H1 (cell line): ENCODE measurements at regions not wholly inside any gene's neighbourhood (a gene's known extent, or its start where the extent isn't known, plus 50 kb on each side); places are given as distances from the start of the nearest gene placed in this dataset.

Source experiments
- CTCF ChIA-PET: fragments of 300-600 bp; sonication (Branson Sonifier 250); formaldehyde crosslinking; loops from one replicate; lab custom pipeline; 2021; ENCODE audit not compliant: partially characterized antibody; lab: Charles Lee
- POLR2A ChIA-PET: fragments of 300-600 bp; sonication (Branson Sonifier 250); formaldehyde crosslinking; loops from one replicate; lab custom pipeline; 2021; ENCODE audit warnings: inconsistent platforms; ENCODE audit not compliant: partially characterized antibody; lab: Charles Lee
- DNase-seq, 2 experiments: peaks; one replicate each; pipeline versions ENCODE4 v3.0.0 to v3.0.0-alpha.2; 2010 to 2022; ENCODE audit warnings: low spot score in 2 of 2, low read depth in 1 of 2, mixed read lengths in 1 of 2
- FAIRE-seq: peaks from 2 replicates; lab custom pipeline; 2011; peaks lifted over from hg19 to GRCh38; lab: Jason Lieb, UNC
- H2AFZ ChIP-seq: 2 replicates; pipeline ENCODE4 v1.8.1; 2012; ENCODE audit warnings: low read length, inconsistent platforms
- H2AK5ac ChIP-seq: 2 replicates; pipeline ENCODE4 v1.6.1; 2013; ENCODE audit warnings: low read depth, low read length
- H2BK120ac ChIP-seq: replicated peaks from 2 replicates; pipeline ENCODE3; 2013; ENCODE audit warnings: low read depth, low read length, inconsistent platforms
- H2BK12ac ChIP-seq: 2 replicates; pipeline ENCODE4 v1.6.1; 2013; ENCODE audit warnings: low read depth, low read length
- H2BK15ac ChIP-seq: 2 replicates; pipeline ENCODE4 v1.6.1; 2013; ENCODE audit warnings: low read length
- H2BK20ac ChIP-seq: 2 replicates; pipeline ENCODE4 v1.6.1; 2013; ENCODE audit warnings: low read length
- H2BK5ac ChIP-seq: 2 replicates; pipeline ENCODE4 v1.6.1; 2013; ENCODE audit warnings: low read depth, low read length
- H3K14ac ChIP-seq: 2 replicates; pipeline ENCODE4 v1.6.1; 2013; ENCODE audit warnings: inconsistent platforms; ENCODE audit not compliant: insufficient read length
- H3K18ac ChIP-seq: 2 replicates; pipeline ENCODE4 v1.6.1; 2013; ENCODE audit warnings: low read length; ENCODE audit errors: extremely low read depth
- H3K23ac ChIP-seq: 2 replicates; pipeline ENCODE4 v1.6.1; 2013; ENCODE audit warnings: inconsistent platforms; ENCODE audit not compliant: insufficient read length
- H3K23me2 ChIP-seq: 2 replicates; pipeline ENCODE4 v1.6.1; 2013; ENCODE audit warnings: low read depth, low read length
- H3K27ac ChIP-seq: 2 replicates; pipeline ENCODE4 v1.6.1; 2011; ENCODE audit warnings: low read depth, low read length, inconsistent platforms
- H3K27me3 ChIP-seq, 4 experiments: replicated peaks in 1 of 4; 1 replicate in 1 of 4; 2 replicates in 3 of 4; pipeline versions ENCODE4 v1.6.1 to v1.8.1; 2011 to 2013; ENCODE audit warnings: low read length in 3 of 4, mild to moderate bottlenecking in 3 of 4, inconsistent platforms in 2 of 4, mixed read lengths in 2 of 4, moderate library complexity in 1 of 4; ENCODE audit not compliant: control insufficient read depth in 3 of 4, insufficient read depth in 3 of 4; ENCODE audit errors: extremely low read depth in 1 of 4
- H3K36me3 ChIP-seq, 4 experiments: 2 replicates each; pipeline versions ENCODE4 v1.6.1 to v1.8.1; 2011 to 2013; ENCODE audit warnings: mild to moderate bottlenecking in 4 of 4, low read length in 3 of 4, moderate library complexity in 2 of 4, control low read depth in 1 of 4, inconsistent platforms in 1 of 4; ENCODE audit not compliant: insufficient read depth in 4 of 4, control insufficient read depth in 2 of 4
- H3K4ac ChIP-seq: replicated peaks from 2 replicates; pipeline ENCODE3; 2013; ENCODE audit warnings: low read length, low read depth, mixed read lengths, inconsistent platforms; ENCODE audit not compliant: insufficient read length
- H3K4me1 ChIP-seq, 4 experiments: replicated peaks in 1 of 4; 1 replicate in 1 of 4; 2 replicates in 3 of 4; pipeline versions ENCODE4 v1.6.1 to v1.8.1; 2011 to 2013; ENCODE audit warnings: low read length in 3 of 4, inconsistent platforms in 2 of 4, mixed read lengths in 1 of 4; ENCODE audit not compliant: insufficient read depth in 4 of 4, control insufficient read depth in 3 of 4
- H3K4me2 ChIP-seq, 2 experiments: 2 replicates each; pipeline versions ENCODE4 v1.6.1 to v1.8.1; 2011 to 2013; ENCODE audit warnings: low read depth in 2 of 2, low read length in 2 of 2, control low read depth in 1 of 2, inconsistent platforms in 1 of 2, mild to moderate bottlenecking in 1 of 2; ENCODE audit not compliant: insufficient read depth in 1 of 2
- H3K4me3 ChIP-seq, 4 experiments: fragments of 200-600, 300-600 bp in 1 of 4; sonication (generic), shearing (Covaris generic), sonication (Bioruptor Twin) in 1 of 4; 2 replicates each; pipeline versions ENCODE4 v1.5.1 to v1.8.1; 2011 to 2016; ENCODE audit warnings: low read length in 4 of 4, low read depth in 3 of 4, control low read depth in 2 of 4, inconsistent platforms in 2 of 4, mild to moderate bottlenecking in 2 of 4, mixed read lengths in 1 of 4, moderate library complexity in 1 of 4; ENCODE audit not compliant: insufficient read depth in 2 of 4; ENCODE audit errors: extremely low read depth in 1 of 4
- H3K56ac ChIP-seq: replicated peaks from 2 replicates; pipeline ENCODE3; 2013; ENCODE audit warnings: low read depth, mild to moderate bottlenecking, mixed read lengths, low read length, inconsistent platforms; ENCODE audit not compliant: insufficient read length
- H3K79me1 ChIP-seq: 2 replicates; pipeline ENCODE4 v1.6.1; 2013; ENCODE audit warnings: low read depth, low read length, control low read depth
- H3K79me2 ChIP-seq, 2 experiments: 2 replicates each; pipeline versions ENCODE4 v1.6.1 to v1.8.1; 2012 to 2013; ENCODE audit warnings: low read length in 2 of 2, mild to moderate bottlenecking in 2 of 2, inconsistent platforms in 1 of 2; ENCODE audit not compliant: insufficient read depth in 2 of 2, control insufficient read depth in 1 of 2
- H3K9ac ChIP-seq, 4 experiments: replicated peaks in 1 of 4; 1 replicate in 1 of 4; 2 replicates in 3 of 4; pipeline versions ENCODE4 v1.6.1 to v1.8.1; 2011 to 2013; ENCODE audit warnings: low read depth in 3 of 4, low read length in 3 of 4, control low read depth in 2 of 4, mild to moderate bottlenecking in 2 of 4, moderate library complexity in 2 of 4, inconsistent platforms in 1 of 4; ENCODE audit errors: extremely low read depth in 1 of 4
- H3K9me3 ChIP-seq, 2 experiments: 2 replicates each; pipeline versions ENCODE4 v1.6.1 to v1.8.1; 2012 to 2013; ENCODE audit warnings: mild to moderate bottlenecking in 2 of 2, moderate library complexity in 2 of 2, control low read depth in 1 of 2, inconsistent platforms in 1 of 2, low read depth in 1 of 2, low read length in 1 of 2, mixed read lengths in 1 of 2; ENCODE audit not compliant: insufficient read depth in 2 of 2
- H4K20me1 ChIP-seq, 2 experiments: replicated peaks in 1 of 2; 2 replicates each; pipeline versions ENCODE3 to v1.8.1; 2011 to 2013; ENCODE audit warnings: inconsistent platforms in 2 of 2, low read length in 2 of 2, mild to moderate bottlenecking in 1 of 2; ENCODE audit not compliant: insufficient read depth in 2 of 2, control insufficient read depth in 1 of 2
- H4K5ac ChIP-seq: 2 replicates; pipeline ENCODE4 v1.6.1; 2013; ENCODE audit warnings: low read length, low read depth, mixed read lengths, inconsistent platforms; ENCODE audit not compliant: insufficient read length
- H4K8ac ChIP-seq: 2 replicates; pipeline ENCODE4 v1.8.0; 2013; ENCODE audit warnings: mild to moderate bottlenecking, moderate library complexity, low read length, inconsistent platforms; ENCODE audit not compliant: insufficient read depth; ENCODE audit errors: extremely low read depth
- H4K91ac ChIP-seq: replicated peaks from 2 replicates; pipeline ENCODE3; 2013; ENCODE audit warnings: low read length, mixed read lengths, inconsistent platforms; ENCODE audit not compliant: insufficient read length
- BACH1 ChIP-seq: IDR thresholded peaks from 2 replicates; pipeline ENCODE4 v1.6.1; 2012; ENCODE audit warnings: low read length, improper control_type of control experiment
- CHD2 ChIP-seq: IDR thresholded peaks from 2 replicates; pipeline ENCODE4 v1.6.1; 2012; ENCODE audit warnings: low read length, improper control_type of control experiment
- GTF2F1 ChIP-seq: IDR thresholded peaks from 2 replicates; pipeline ENCODE4 v1.6.1; 2012; ENCODE audit warnings: low read depth, low read length, improper control_type of control experiment, borderline replicate concordance
- HDAC2 ChIP-seq, 2 experiments: fragments of 300-600 bp in 1 of 2; sonication (generic) in 1 of 2; IDR thresholded peaks; 2 replicates each; pipeline ENCODE4 v1.6.1; 2011 to 2012; ENCODE audit warnings: low read depth in 2 of 2, low read length in 2 of 2, mild to moderate bottlenecking in 2 of 2, moderate library complexity in 2 of 2, borderline replicate concordance in 1 of 2, inconsistent platforms in 1 of 2
- RAD21 ChIP-seq, 2 experiments: IDR thresholded peaks in 1 of 2; conservative IDR thresholded peaks in 1 of 2; 2 replicates each; pipeline ENCODE4 v1.6.1; 2011; ENCODE audit warnings: low read depth in 2 of 2, low read length in 2 of 2, improper control_type of control experiment in 1 of 2, inconsistent platforms in 1 of 2, mild to moderate bottlenecking in 1 of 2, moderate library complexity in 1 of 2
- WGBS, 2 experiments: shearing (Covaris generic) in 1 of 2; methylation state at CpG; one replicate each; pipeline versions ENCODE4 v1.1.6 to v1.1.7; 2013 to 2015; ENCODE audit warnings: low lambda C conversion rate in 2 of 2, mixed read lengths in 2 of 2, inconsistent platforms in 1 of 2, low coverage in 1 of 2, missing lambda C conversion rate in 1 of 2; ENCODE audit not compliant: insufficient replicate concordance in 2 of 2, insufficient coverage in 1 of 2, insufficient read length in 1 of 2; ENCODE audit errors: extremely low coverage in 1 of 2, missing lambda C conversion rate in 1 of 2; 5-methylcytosine and 5-hydroxymethylcytosine counted together

GRCh38 chr6:76866091-76866915, 597.0 kb downstream of the HTR1B start:
- no peaks in the 10 kb centered on the region for H3K79me1 ChIP-seq
- H3K18ac ChIP-seq: no peak overlapping the region
- H2BK15ac ChIP-seq: no peak overlapping the region
- no peak overlapping the region for H2BK5ac ChIP-seq
- H3K9me3 ChIP-seq: no peaks in the 10 kb centered on the region
- no peak for FAIRE-seq
- WGBS, 2 experiments: 94% methylated on average over 5 of the region's 5 CpGs; no CpG with 5 or more reads in 1 of the 2 experiments
- no peak overlapping the region for H4K5ac ChIP-seq
- no peaks in the 10 kb centered on the region for H3K27me3 ChIP-seq
- H3K56ac ChIP-seq: no peak overlapping the region
- DNase-seq: no peak
- H3K4ac ChIP-seq: no peak overlapping the region
- H3K4me1 ChIP-seq: peaks cover 0 to 5% (median 3%) of the 10 kb centered on the region in 4 experiments; a peak in 4 of 7 replicates
- H3K23me2 ChIP-seq: 0 out of 2 replicates have a peak, but pooled peaks cover 2% of the 10 kb centered on the region
- ChIA-PET POLR2A (no interaction called here), CTCF (no interaction called here)
- H4K91ac ChIP-seq: no peak overlapping the region
- H2BK20ac ChIP-seq: no peak overlapping the region
- H3K79me2 ChIP-seq: no peaks in the 10 kb centered on the region
- H4K8ac ChIP-seq: no peak overlapping the region
- H3K14ac ChIP-seq: no peak overlapping the region
- H3K27ac ChIP-seq: no peak overlapping the region
- no peak overlapping the region for H3K9ac ChIP-seq
- no peak overlapping the region for H2BK120ac ChIP-seq
- no peak overlapping the region for H2AFZ ChIP-seq
- H2BK12ac ChIP-seq: no peak overlapping the region
- H2AK5ac ChIP-seq: no peak overlapping the region
- H3K4me3 ChIP-seq: no peak overlapping the region
- no peak overlapping the region for H3K23ac ChIP-seq
- TF ChIP-seq GTF2F1: no peak
- no peak for TF ChIP-seq RAD21 (IDR thresholded peaks at IDR 0.05 in 1 of 2, conservative IDR thresholded peaks at IDR 0.05 in 1 of 2; ENCODE audit: low read depth in 2 of 2, low read length in 2 of 2)
- no peak for TF ChIP-seq HDAC2 (IDR thresholded peaks at IDR 0.05; ENCODE audit: borderline replicate concordance in 1 of 2, low read depth in 2 of 2, low read length in 2 of 2)
- no peak for TF ChIP-seq BACH1
- no peak for TF ChIP-seq CHD2
- TF ChIP-seq, all 59 proteins: peak for 0
- Histone ChIP-seq H3K4me2 (no peak overlapping the region), H4K20me1 (no peaks in the 10 kb centered on the region), H3K36me3 (peaks cover 0 to 3% (median 0%) of the 10 kb centered on the region in 4 experiments; a peak in 1 of 8 replicates)
